ENCODE measurements at regions not wholly inside any gene's neighbourhood (a gene's known extent, or its start where the extent isn't known, plus 50 kb on each side); places are given as distances from the start of the nearest gene placed in this dataset.

GRCh38 chr16:17753434-17753833, 282.7 kb upstream of the XYLT1 start:
- H3K36me3 ChIP-seq: no peaks in the 10 kb centered on the region
- H3K9me3 ChIP-seq: no peaks in the 10 kb centered on the region
- no peak for DNase-seq
- no peaks in the 10 kb centered on the region for H3K4me1 ChIP-seq
- intact Hi-C loops (cut with DNase I; ENCODE audit: low total_unique reads): no loop called here
- H3K4me3 ChIP-seq: no peak overlapping the region
- no peak overlapping the region for H3K27ac ChIP-seq
- no peaks in the 10 kb centered on the region for H3K27me3 ChIP-seq
- no peak for TF ChIP-seq POLR2A (IDR thresholded peaks at IDR 0.05)
- TF ChIP-seq, protein P1, sequence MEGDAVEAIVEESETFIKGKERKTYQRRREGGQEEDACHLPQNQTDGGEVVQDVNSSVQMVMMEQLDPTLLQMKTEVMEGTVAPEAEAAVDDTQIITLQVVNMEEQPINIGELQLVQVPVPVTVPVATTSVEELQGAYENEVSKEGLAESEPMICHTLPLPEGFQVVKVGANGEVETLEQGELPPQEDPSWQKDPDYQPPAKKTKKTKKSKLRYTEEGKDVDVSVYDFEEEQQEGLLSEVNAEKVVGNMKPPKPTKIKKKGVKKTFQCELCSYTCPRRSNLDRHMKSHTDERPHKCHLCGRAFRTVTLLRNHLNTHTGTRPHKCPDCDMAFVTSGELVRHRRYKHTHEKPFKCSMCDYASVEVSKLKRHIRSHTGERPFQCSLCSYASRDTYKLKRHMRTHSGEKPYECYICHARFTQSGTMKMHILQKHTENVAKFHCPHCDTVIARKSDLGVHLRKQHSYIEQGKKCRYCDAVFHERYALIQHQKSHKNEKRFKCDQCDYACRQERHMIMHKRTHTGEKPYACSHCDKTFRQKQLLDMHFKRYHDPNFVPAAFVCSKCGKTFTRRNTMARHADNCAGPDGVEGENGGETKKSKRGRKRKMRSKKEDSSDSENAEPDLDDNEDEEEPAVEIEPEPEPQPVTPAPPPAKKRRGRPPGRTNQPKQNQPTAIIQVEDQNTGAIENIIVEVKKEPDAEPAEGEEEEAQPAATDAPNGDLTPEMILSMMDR (IDR thresholded peaks at IDR 0.05): no peak

DNA sequence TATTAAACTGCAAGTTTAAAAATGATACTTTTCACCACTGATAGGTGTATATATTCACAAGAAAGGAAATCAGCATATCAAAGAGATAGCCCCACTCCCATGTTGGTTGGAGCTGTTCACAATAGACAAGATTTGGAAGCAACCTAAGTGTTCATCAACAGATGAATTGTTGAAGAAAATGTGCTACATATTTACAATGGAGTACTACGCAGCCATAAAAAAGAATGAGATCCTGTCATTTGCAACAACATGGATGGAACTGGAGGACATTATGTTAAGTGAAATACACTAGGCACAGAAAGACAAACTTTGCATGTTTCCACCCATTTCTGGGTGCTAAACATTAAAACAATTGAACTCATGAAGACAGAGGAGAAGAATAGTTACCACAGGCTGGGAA, 278.9 kb upstream of the XYLT1 start:
- Histone ChIP-seq H3K27ac (no peak overlapping the region), H3K36me3 (no peaks in the 10 kb centered on the region), H3K9me3 (no peaks in the 10 kb centered on the region), H3K4me1 (no peaks in the 10 kb centered on the region), H3K4me3 (no peak overlapping the region), H3K27me3 (no peaks in the 10 kb centered on the region)
- intact Hi-C loops (cut with DNase I; ENCODE audit: low total_unique reads): no loop called here
- DNase-seq: no peak
- TF ChIP-seq POLR2A (IDR thresholded peaks at IDR 0.05): no peak
- TF ChIP-seq, protein P1 (IDR thresholded peaks at IDR 0.05): no peak

DNA sequence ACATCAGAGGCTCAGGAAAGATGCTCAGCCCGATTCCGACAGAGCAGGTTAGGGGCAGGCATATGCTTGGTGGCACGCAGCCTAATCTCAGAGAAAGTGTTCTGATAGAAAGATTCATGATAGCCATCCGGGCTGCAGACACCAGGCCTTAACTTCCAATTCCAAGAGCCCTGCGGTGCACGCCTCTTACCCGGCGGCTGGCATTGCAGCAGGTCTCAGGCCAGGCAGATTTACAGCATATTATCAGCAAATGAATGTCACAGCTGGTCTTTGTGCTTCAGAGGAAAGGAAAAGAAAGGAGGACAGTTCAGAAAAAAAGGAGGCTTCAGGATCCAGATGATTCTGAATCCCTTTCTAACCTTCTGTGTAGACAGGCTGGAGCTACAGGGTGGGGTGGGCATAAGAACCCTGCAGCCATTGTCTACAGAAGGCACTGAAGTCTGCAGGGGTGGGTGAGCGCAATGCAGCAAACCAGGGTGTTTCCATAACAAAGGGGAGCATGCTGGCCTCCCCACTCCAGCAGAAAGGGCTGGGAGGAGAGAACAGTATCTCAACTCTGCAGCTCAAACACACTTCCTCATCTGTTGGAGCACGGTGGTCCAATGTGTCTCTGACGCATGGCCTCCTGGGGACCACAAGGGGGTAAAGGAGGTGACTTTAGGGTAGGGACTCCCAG, 277.4 kb upstream of the XYLT1 start:
- no peak for DNase-seq
- H3K27me3 ChIP-seq: no peaks in the 10 kb centered on the region
- no peaks in the 10 kb centered on the region for H3K4me1 ChIP-seq
- H3K4me3 ChIP-seq: no peak overlapping the region
- intact Hi-C loops (cut with DNase I; ENCODE audit: low total_unique reads): no loop called here
- no peak overlapping the region for H3K27ac ChIP-seq
- H3K36me3 ChIP-seq: no peaks in the 10 kb centered on the region
- TF ChIP-seq POLR2A (IDR thresholded peaks at IDR 0.05): no peak
- TF ChIP-seq, protein P1 (IDR thresholded peaks at IDR 0.05): no peak
- H3K9me3 ChIP-seq: no peaks in the 10 kb centered on the region

DNA sequence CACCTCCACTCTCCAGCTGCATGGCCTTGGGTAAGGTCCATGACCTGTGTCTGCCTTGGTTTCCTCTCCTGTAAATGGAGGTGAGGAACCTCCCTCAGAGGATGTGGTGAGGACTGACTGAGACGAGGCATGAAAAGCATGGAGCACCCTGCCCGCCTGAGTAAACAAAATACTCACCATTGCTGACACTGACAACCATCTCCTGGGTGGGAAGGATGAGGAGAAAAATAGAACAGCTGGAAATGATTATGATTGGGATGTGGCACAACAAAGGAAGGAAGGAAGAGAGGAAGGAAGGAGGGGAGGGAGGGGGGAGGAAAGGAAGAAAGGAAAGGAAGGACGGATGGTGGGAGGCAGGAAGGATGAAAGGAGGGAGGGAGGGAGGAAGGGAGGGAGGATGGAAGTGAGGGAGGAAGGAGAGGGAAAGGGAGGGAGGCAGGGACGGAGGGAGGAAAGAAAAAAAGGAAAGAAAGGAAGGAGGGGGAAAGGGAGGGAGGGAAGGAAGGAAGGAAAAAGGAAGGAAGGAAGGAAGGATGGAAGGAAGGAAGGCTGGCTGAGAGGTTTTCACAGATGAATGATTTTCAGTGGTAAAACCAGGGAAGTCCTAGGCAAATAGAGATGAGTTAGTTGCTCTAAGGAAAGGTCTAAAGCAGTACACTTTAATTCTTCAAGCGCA, 276.5 kb upstream of the XYLT1 start:
- no peak overlapping the region for H3K4me3 ChIP-seq
- H3K9me3 ChIP-seq: no peaks in the 10 kb centered on the region
- no peaks in the 10 kb centered on the region for H3K4me1 ChIP-seq
- no peak for TF ChIP-seq POLR2A (IDR thresholded peaks at IDR 0.05)
- TF ChIP-seq, protein P1 (IDR thresholded peaks at IDR 0.05): no peak
- no peak for DNase-seq
- intact Hi-C loops (cut with DNase I; ENCODE audit: low total_unique reads): no loop called here
- no peaks in the 10 kb centered on the region for H3K36me3 ChIP-seq
- no peak overlapping the region for H3K27ac ChIP-seq
- no peaks in the 10 kb centered on the region for H3K27me3 ChIP-seq

DNA sequence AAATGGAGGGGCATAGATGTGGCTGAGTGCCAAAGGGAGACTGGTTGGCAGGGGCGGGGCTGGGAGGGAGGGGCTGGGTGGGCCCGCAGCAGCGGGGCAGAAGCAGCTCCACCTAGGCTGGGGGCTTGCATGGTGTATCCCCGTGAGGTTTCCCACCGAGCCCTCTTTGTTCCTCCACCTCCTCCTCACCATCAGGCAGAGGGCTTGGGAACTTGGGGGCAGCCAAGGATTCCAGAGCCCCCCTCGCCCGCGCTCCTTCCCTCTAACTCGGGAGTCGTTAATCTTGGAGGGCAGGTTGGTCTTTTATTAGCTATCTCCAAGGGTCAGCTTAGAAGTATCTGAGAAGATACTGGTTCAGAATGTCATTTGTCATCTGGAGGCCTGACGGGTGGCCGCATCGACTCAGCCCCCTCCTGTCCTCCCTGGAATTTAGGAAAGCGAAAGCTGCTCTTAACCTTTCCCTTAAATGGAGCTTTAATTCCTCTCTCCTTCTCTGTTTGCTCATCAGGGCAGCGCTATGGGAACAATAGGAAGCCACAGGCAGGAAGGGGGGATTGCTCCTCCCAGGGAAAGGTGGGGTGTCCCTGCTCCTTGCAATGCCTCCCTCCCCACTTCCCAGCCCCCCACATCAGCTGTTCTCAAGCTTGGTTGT, 274.3 kb upstream of the XYLT1 start:
- intact Hi-C loops (cut with DNase I; ENCODE audit: low total_unique reads): no loop called here
- peak; percentile 18 to 34 for DNase-seq
- peak overlapping the region; percentile 22 to 29 for H3K4me3 ChIP-seq
- TF ChIP-seq, protein P1 (IDR thresholded peaks at IDR 0.05): no peak
- TF ChIP-seq POLR2A (IDR thresholded peaks at IDR 0.05): no peak
- no peaks in the 10 kb centered on the region for H3K9me3 ChIP-seq
- peak overlapping the region; percentile 72 to 76 for H3K27ac ChIP-seq
- no peaks in the 10 kb centered on the region for H3K4me1 ChIP-seq
- no peaks in the 10 kb centered on the region for H3K27me3 ChIP-seq
- H3K36me3 ChIP-seq: no peaks in the 10 kb centered on the region
